CD14-positive monocyte (primary cell): ENCODE measurements at regions not wholly inside any gene's neighbourhood (a gene's known extent, or its start where the extent isn't known, plus 50 kb on each side); places are given as distances from the start of the nearest gene placed in this dataset.
A peak's percentile ranks its signal among the peaks of the same experiment; 100 is the strongest.

Source experiments
- DNase-seq, 3 donors: peaks; one replicate each; pipeline ENCODE4 v3.0.0-alpha.2; 2011 to 2022
- H2AFZ ChIP-seq: 2 replicates; pipeline ENCODE4 v1.6.0; 2012; ENCODE audit warnings: mild to moderate bottlenecking, low read depth, low read length, inconsistent platforms; ENCODE audit not compliant: insufficient read depth, poor library complexity, severe bottlenecking
- H3K27ac ChIP-seq, 2 donors: 1 replicate in 1 of 2; 2 replicates in 1 of 2; pipeline ENCODE4 v1.5.1; 2012 to 2013; ENCODE audit warnings: low read length in 2 of 2, control low read depth in 1 of 2, inconsistent platforms in 1 of 2, low read depth in 1 of 2, mild to moderate bottlenecking in 1 of 2
- H3K27me3 ChIP-seq, 2 donors: one replicate each; pipeline versions ENCODE4 v1.6.0 to v1.6.1; 2011 to 2013; ENCODE audit warnings: low read length in 2 of 2; ENCODE audit not compliant: control insufficient read depth in 2 of 2, insufficient read depth in 2 of 2
- H3K36me3 ChIP-seq, 2 donors: replicated peaks in 1 of 2; 1 replicate in 1 of 2; 2 replicates in 1 of 2; pipeline versions ENCODE4 v1.5.1 to v1.6.1; 2012 to 2013; ENCODE audit warnings: low read length in 2 of 2, control low read depth in 1 of 2, inconsistent platforms in 1 of 2, mild to moderate bottlenecking in 1 of 2; ENCODE audit not compliant: insufficient read depth in 2 of 2, control insufficient read depth in 1 of 2
- H3K4me1 ChIP-seq, 2 donors: 1 replicate in 1 of 2; 2 replicates in 1 of 2; pipeline versions ENCODE4 v1.5.1 to v1.6.1; 2012 to 2013; ENCODE audit warnings: low read length in 2 of 2, control low read depth in 1 of 2, inconsistent platforms in 1 of 2, mild to moderate bottlenecking in 1 of 2, moderate library complexity in 1 of 2; ENCODE audit not compliant: insufficient read depth in 2 of 2, control insufficient read depth in 1 of 2
- H3K4me2 ChIP-seq: replicated peaks from 2 replicates; pipeline ENCODE3; 2012; ENCODE audit warnings: low read length, moderate library complexity, mild to moderate bottlenecking; ENCODE audit not compliant: poor library complexity, severe bottlenecking; ENCODE audit errors: extremely low read depth
- H3K4me3 ChIP-seq, 3 experiments: fragments of 200-600 bp in 1 of 3; sonication (generic) in 1 of 3; replicated peaks in 1 of 3; 1 replicate in 2 of 3; 2 replicates in 1 of 3; pipeline ENCODE4 v1.5.1; 2011 to 2013; ENCODE audit warnings: low read length in 3 of 3, mild to moderate bottlenecking in 3 of 3, control low read depth in 2 of 3, low read depth in 2 of 3, inconsistent platforms in 1 of 3, moderate library complexity in 1 of 3
- H3K79me2 ChIP-seq: 2 replicates; pipeline ENCODE4 v1.6.0; 2012; ENCODE audit warnings: mild to moderate bottlenecking, control low read depth, inconsistent platforms, low read length, moderate library complexity; ENCODE audit not compliant: insufficient read depth
- H3K9ac ChIP-seq: 2 replicates; pipeline ENCODE4 v1.6.0; 2017; ENCODE audit warnings: low read length, mild to moderate bottlenecking; ENCODE audit not compliant: insufficient read depth, poor library complexity, severe bottlenecking
- H3K9me3 ChIP-seq, 2 donors: replicated peaks in 1 of 2; 1 replicate in 1 of 2; 2 replicates in 1 of 2; pipeline versions ENCODE4 v1.5.1 to v1.6.1; 2012 to 2013; ENCODE audit warnings: low read length in 2 of 2, control low read depth in 1 of 2; ENCODE audit not compliant: control insufficient read depth in 1 of 2, insufficient read depth in 1 of 2
- H4K20me1 ChIP-seq: 2 replicates; pipeline ENCODE4 v1.6.0; 2012; ENCODE audit warnings: mild to moderate bottlenecking, low read length, control low read depth, moderate library complexity; ENCODE audit not compliant: insufficient read depth
- H3K27ac Mint-ChIP-seq, 7 donors: one replicate each; pipeline ENCODE4 v1.8.0; 2020; ENCODE audit warnings: mild to moderate bottlenecking in 7 of 7, mixed read lengths in 7 of 7, moderate library complexity in 6 of 7, inconsistent platforms in 2 of 7
- H3K27me3 Mint-ChIP-seq, 3 donors: one replicate each; pipeline ENCODE4 v1.8.0; 2021 to 2022; ENCODE audit warnings: low read depth in 3 of 3, mild to moderate bottlenecking in 3 of 3, mixed read lengths in 3 of 3, moderate library complexity in 3 of 3, inconsistent platforms in 1 of 3
- H3K36me3 Mint-ChIP-seq, 2 donors: one replicate each; pipeline ENCODE4 v1.8.0; 2020; ENCODE audit warnings: mixed read lengths in 2 of 2, inconsistent platforms in 1 of 2, mild to moderate bottlenecking in 1 of 2
- H3K4me1 Mint-ChIP-seq: one replicate; pipeline ENCODE4 v1.8.0; 2020; ENCODE audit warnings: mild to moderate bottlenecking, mixed read lengths
- H3K4me3 Mint-ChIP-seq, 2 donors: one replicate each; pipeline ENCODE4 v1.8.0; 2020; ENCODE audit warnings: mild to moderate bottlenecking in 2 of 2, mixed read lengths in 2 of 2, moderate library complexity in 1 of 2
- H3K9me3 Mint-ChIP-seq, 7 donors: one replicate each; pipeline ENCODE4 v1.8.0; 2020 to 2022; ENCODE audit warnings: mixed read lengths in 7 of 7, mild to moderate bottlenecking in 6 of 7, moderate library complexity in 6 of 7, inconsistent platforms in 2 of 7
- WGBS: methylation state at CpG from one replicate; pipeline ENCODE4 v1.1.5; 2013; ENCODE audit warnings: missing lambda C conversion rate; ENCODE audit not compliant: insufficient coverage; 5-methylcytosine and 5-hydroxymethylcytosine counted together
- intact Hi-C, 2 donors: fragments of 100-400 bp; cut with micrococcal nuclease; formaldehyde crosslinking; loops; one replicate each; pipeline versions ENCODE4 v1.15.0 to v1.15.1; 2023
- TF ChIP-seq, protein P1 (sequence below): fragments of 200-600 bp; IDR thresholded peaks from one replicate; pipeline ENCODE4 v1.8.0; 2022; ENCODE audit warnings: antibody characterized with exemption, mild to moderate bottlenecking

DNA sequence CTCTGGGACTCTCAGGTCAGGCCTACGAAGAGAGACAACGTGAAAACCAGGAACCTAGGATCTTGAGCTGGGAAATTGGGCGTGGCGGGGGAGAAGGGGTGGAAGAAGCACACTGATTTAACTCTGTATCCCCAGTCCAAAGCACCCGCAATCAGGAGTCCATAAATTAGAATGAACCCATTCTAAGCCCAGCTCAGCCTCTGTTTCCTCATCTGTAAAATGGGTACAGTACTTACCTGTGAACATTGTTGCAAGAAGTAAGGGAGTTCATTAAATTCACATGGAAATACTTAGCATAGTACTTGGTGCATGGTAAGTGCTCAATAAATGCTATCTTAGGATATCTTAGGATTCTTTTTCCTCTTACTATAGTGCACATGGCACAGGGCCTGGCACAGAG is 326.7 kb downstream of the BCOR start:
- no peaks in the 10 kb centered on the region for H3K36me3 Mint-ChIP-seq
- H4K20me1 ChIP-seq, result no peaks in the 10 kb centered on the region
- peaks cover 0 to 2% of the 10 kb centered on the region in 2 donors for H3K27me3 ChIP-seq
- H3K4me2 ChIP-seq, result no peak overlapping the region
- H3K4me3 ChIP-seq, result peak overlapping the region in 1 of 3 experiments; percentile 43
- no peak overlapping the region for H3K4me3 Mint-ChIP-seq
- no peaks in the 10 kb centered on the region for H3K36me3 ChIP-seq
- TF ChIP-seq, protein P1, sequence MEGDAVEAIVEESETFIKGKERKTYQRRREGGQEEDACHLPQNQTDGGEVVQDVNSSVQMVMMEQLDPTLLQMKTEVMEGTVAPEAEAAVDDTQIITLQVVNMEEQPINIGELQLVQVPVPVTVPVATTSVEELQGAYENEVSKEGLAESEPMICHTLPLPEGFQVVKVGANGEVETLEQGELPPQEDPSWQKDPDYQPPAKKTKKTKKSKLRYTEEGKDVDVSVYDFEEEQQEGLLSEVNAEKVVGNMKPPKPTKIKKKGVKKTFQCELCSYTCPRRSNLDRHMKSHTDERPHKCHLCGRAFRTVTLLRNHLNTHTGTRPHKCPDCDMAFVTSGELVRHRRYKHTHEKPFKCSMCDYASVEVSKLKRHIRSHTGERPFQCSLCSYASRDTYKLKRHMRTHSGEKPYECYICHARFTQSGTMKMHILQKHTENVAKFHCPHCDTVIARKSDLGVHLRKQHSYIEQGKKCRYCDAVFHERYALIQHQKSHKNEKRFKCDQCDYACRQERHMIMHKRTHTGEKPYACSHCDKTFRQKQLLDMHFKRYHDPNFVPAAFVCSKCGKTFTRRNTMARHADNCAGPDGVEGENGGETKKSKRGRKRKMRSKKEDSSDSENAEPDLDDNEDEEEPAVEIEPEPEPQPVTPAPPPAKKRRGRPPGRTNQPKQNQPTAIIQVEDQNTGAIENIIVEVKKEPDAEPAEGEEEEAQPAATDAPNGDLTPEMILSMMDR, result no peak
- H3K4me1 Mint-ChIP-seq, result peaks cover 58% of the 10 kb centered on the region
- H2AFZ ChIP-seq, result no peak overlapping the region
- H3K27ac ChIP-seq, result peak overlapping the region; percentile 72 to 83
- DNase-seq, result no peak
- peaks cover 52 to 54% of the 10 kb centered on the region in 2 donors for H3K4me1 ChIP-seq
- H3K79me2 ChIP-seq, result no peaks in the 10 kb centered on the region
- WGBS, result no CpG with 5 or more reads among the region's 5 CpGs
- H3K9me3 Mint-ChIP-seq, result peaks cover 0 to 12% (median 4%) of the 10 kb centered on the region in 7 donors
- peak overlapping the region in 5 of 7 donors; percentile 61 to 92 (median 72) for H3K27ac Mint-ChIP-seq
- H3K27me3 Mint-ChIP-seq, result peaks cover 0 to 24% (median 1%) of the 10 kb centered on the region in 3 donors
- no peak overlapping the region for H3K9ac ChIP-seq
- intact Hi-C loops, result no loop called here
- H3K9me3 ChIP-seq, result no peaks in the 10 kb centered on the region

DNA sequence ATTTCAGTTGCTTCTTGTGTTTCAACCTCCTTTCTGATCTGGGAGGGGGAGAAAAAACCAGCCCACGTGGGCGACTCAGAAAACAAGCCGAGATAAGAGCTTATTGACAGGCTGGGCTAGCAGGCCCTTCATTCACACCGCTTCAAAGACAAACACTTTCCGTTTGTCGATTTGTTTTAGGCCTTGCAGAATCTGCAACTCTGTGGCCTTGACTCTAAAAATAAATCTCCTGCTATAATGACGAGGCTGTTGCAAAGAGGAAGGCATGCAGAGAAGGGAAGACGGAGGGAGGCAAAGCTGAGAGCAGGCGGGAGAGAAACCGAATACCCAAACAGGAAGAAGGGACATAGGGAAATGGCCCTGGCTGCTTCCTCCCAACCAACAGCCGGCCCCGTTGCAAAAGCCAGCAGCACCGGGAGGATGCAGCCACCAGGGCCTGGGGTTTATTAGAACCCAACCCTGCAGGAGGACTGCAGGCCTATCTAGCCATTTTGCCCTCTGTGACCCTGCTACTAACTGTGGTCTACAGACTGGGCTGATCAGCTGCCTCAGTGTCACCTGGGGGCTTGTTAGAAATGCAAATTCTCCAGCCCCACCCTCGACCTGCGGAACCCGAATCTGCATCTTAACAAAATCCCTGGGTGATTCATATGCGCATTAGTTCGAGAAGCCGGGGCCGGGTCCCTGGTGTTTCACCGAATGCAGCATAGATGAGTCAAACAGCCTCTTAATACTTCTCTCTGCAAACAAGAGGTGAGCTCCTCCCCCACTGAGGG is 325.5 kb downstream of the BCOR start:
- Histone ChIP-seq H3K27me3 (peaks cover 0 to 2% of the 10 kb centered on the region in 2 donors), H3K36me3 (no peaks in the 10 kb centered on the region), H3K9me3 (no peaks in the 10 kb centered on the region), H3K4me1 (peaks cover 57 to 59% of the 10 kb centered on the region in 2 donors), H3K4me2 (peak overlapping the region; percentile 39), H2AFZ (peak overlapping the region; percentile 42), H3K27ac (peak overlapping the region; percentile 72 to 83), H3K9ac (peak overlapping the region; percentile 53), H3K4me3 (peak overlapping the region in 1 of 3 experiments; percentile 43), H4K20me1 (no peaks in the 10 kb centered on the region), H3K79me2 (no peaks in the 10 kb centered on the region)
- H3K27me3 Mint-ChIP-seq, result peaks cover 0 to 21% (median 1%) of the 10 kb centered on the region in 3 donors
- peaks cover 0 to 12% (median 4%) of the 10 kb centered on the region in 7 donors for H3K9me3 Mint-ChIP-seq
- peaks cover 61% of the 10 kb centered on the region for H3K4me1 Mint-ChIP-seq
- TF ChIP-seq, protein P1, result no peak
- DNase-seq, result peak; percentile 61 to 74 (median 61)
- intact Hi-C loops, result no loop called here
- peak overlapping the region; percentile 31 to 76 for H3K4me3 Mint-ChIP-seq
- no peaks in the 10 kb centered on the region for H3K36me3 Mint-ChIP-seq
- H3K27ac Mint-ChIP-seq, result peak overlapping the region; percentile 61 to 92 (median 90)
- 8% methylated on average over 6 of the region's 21 CpGs for WGBS
